BLaER1 treated with 17β-estradiol and CSF1 and Interleukin-3, amounts not matched to agents 10 nM and 100 nM (cell line): ENCODE measurements at regions not wholly inside any gene's neighbourhood (a gene's known extent, or its start where the extent isn't known, plus 50 kb on each side); places are given as distances from the start of the nearest gene placed in this dataset.
"Not testable (repeated sequence)": the region's sequence is repeated elsewhere in the genome, so short reads cannot be mapped to it uniquely, and the experiment has no call there.

Experiments
- H3K27ac ChIP-seq, 11 experiments: shearing (Covaris generic); formaldehyde crosslinking; 2 replicates each; pipeline ENCODE4 v1.8.1; 2022
- H3K27me3 ChIP-seq, 11 experiments: shearing (Covaris generic); formaldehyde crosslinking; 2 replicates each; pipeline ENCODE4 v1.8.1; 2022
- H3K36me3 ChIP-seq, 11 experiments: shearing (Covaris generic); formaldehyde crosslinking; 2 replicates each; pipeline ENCODE4 v1.8.1; 2022
- H3K4me1 ChIP-seq, 10 experiments: shearing (Covaris generic); formaldehyde crosslinking; 2 replicates each; pipeline ENCODE4 v1.8.1; 2022
- H3K4me2 ChIP-seq, 11 experiments: shearing (Covaris generic); formaldehyde crosslinking; 2 replicates each; pipeline ENCODE4 v1.8.1; 2022
- H3K4me3 ChIP-seq, 10 experiments: shearing (Covaris generic); formaldehyde crosslinking; 2 replicates each; pipeline ENCODE4 v1.8.1; 2022
- H3K9ac ChIP-seq, 11 experiments: shearing (Covaris generic); formaldehyde crosslinking; 2 replicates each; pipeline ENCODE4 v1.8.1; 2022
- H3K9me3 ChIP-seq, 11 experiments: shearing (Covaris generic); formaldehyde crosslinking; replicated peaks in 1 of 11; 2 replicates each; pipeline ENCODE4 v1.8.1; 2022
- H4K20me1 ChIP-seq, 11 experiments: shearing (Covaris generic); formaldehyde crosslinking; 2 replicates each; pipeline ENCODE4 v1.8.1; 2022
- Cebpa-rat ChIP-seq, 11 experiments: shearing (Covaris generic); IDR thresholded peaks; 2 replicates each; pipeline ENCODE4 v1.8.1; 2022

- Histone ChIP-seq H3K4me2 (no peak overlapping the region), H3K27me3 (no peaks in the 10 kb centered on the region), H3K27ac (no peak overlapping the region), H4K20me1 (no peaks in the 10 kb centered on the region), H3K9me3 (peaks cover 0 to 27% (median 17%) of the 10 kb centered on the region in 11 experiments; a peak in 18 of 22 replicates), H3K4me3 (no peak overlapping the region), H3K36me3 (no peaks in the 10 kb centered on the region), H3K9ac (no peak overlapping the region), H3K4me1 (no peaks in the 10 kb centered on the region)
- TF ChIP-seq Cebpa-rat (IDR thresholded peaks at IDR 0.05) = no peak
Observed at GRCh38 chr21:19076031-19076430, 672.4 kb upstream of the TMPRSS15 start.

GRCh38 chr21:19109694-19110093 is 706.1 kb upstream of the TMPRSS15 start:
- Histone ChIP-seq H3K9me3 (no peaks in the 10 kb centered on the region), H3K27me3 (no peaks in the 10 kb centered on the region), H3K9ac (no peak overlapping the region), H3K36me3 (no peaks in the 10 kb centered on the region), H3K4me2 (no peak overlapping the region), H3K4me1 (no peaks in the 10 kb centered on the region), H3K27ac (no peak overlapping the region), H3K4me3 (no peak overlapping the region), H4K20me1 (no peaks in the 10 kb centered on the region)
- no peak for TF ChIP-seq Cebpa-rat (IDR thresholded peaks at IDR 0.05)

- not testable (repeated sequence) for H3K4me3 ChIP-seq, H3K27me3 ChIP-seq, H4K20me1 ChIP-seq, H3K9me3 ChIP-seq, H3K4me1 ChIP-seq, H3K4me2 ChIP-seq, H3K9ac ChIP-seq, H3K36me3 ChIP-seq, H3K27ac ChIP-seq
Observed at GRCh38 chr21:19119259-19119658, 715.7 kb upstream of the TMPRSS15 start.

- 0 out of 22 replicates have a peak, but pooled peaks cover 0 to 4% (median 0%) of the 10 kb centered on the region in 11 experiments for H3K9me3 ChIP-seq
- peaks cover 0 to 5% (median 0%) of the 10 kb centered on the region in 10 experiments; a peak in 1 of 20 replicates for H3K4me1 ChIP-seq
- no peak for TF ChIP-seq Cebpa-rat (IDR thresholded peaks at IDR 0.05)
- H3K27ac ChIP-seq = no peak overlapping the region
- no peaks in the 10 kb centered on the region; a peak in 1 of 22 replicates for H4K20me1 ChIP-seq
- H3K36me3 ChIP-seq = no peaks in the 10 kb centered on the region
- H3K4me3 ChIP-seq = no peak overlapping the region
- H3K4me2 ChIP-seq = no peak overlapping the region
- no peaks in the 10 kb centered on the region for H3K27me3 ChIP-seq
- no peak overlapping the region for H3K9ac ChIP-seq
Observed at GRCh38 chr21:19120591-19120990, 717.0 kb upstream of the TMPRSS15 start.

GRCh38 chr21:19122356-19122755 is 718.8 kb upstream of the TMPRSS15 start:
- Histone ChIP-seq H3K9me3 (0 out of 22 replicates have a peak, but pooled peaks cover 0 to 4% (median 0%) of the 10 kb centered on the region in 11 experiments), H3K27ac (no peak overlapping the region), H3K9ac (no peak overlapping the region), H3K4me2 (no peak overlapping the region), H3K4me3 (no peak overlapping the region), H3K36me3 (no peaks in the 10 kb centered on the region), H3K27me3 (no peaks in the 10 kb centered on the region), H4K20me1 (no peaks in the 10 kb centered on the region; a peak in 1 of 22 replicates), H3K4me1 (peaks cover 0 to 4% (median 0%) of the 10 kb centered on the region in 10 experiments; a peak in 1 of 20 replicates)
- TF ChIP-seq Cebpa-rat (IDR thresholded peaks at IDR 0.05) = no peak

- Histone ChIP-seq H3K27ac (no peak overlapping the region), H3K36me3 (no peaks in the 10 kb centered on the region), H3K4me2 (no peak overlapping the region), H3K9ac (no peak overlapping the region), H3K27me3 (no peaks in the 10 kb centered on the region), H3K4me3 (no peak overlapping the region), H3K4me1 (no peaks in the 10 kb centered on the region), H3K9me3 (0 out of 22 replicates have a peak, but pooled peaks cover 0 to 4% (median 0%) of the 10 kb centered on the region in 11 experiments), H4K20me1 (no peaks in the 10 kb centered on the region; a peak in 1 of 22 replicates)
- no peak for TF ChIP-seq Cebpa-rat (IDR thresholded peaks at IDR 0.05)
Observed at GRCh38 chr21:19123053-19123452, 719.5 kb upstream of the TMPRSS15 start.

- Histone ChIP-seq H3K27me3 (no peaks in the 10 kb centered on the region), H4K20me1 (no peaks in the 10 kb centered on the region; a peak in 1 of 22 replicates), H3K4me2 (no peak overlapping the region), H3K27ac (no peak overlapping the region), H3K4me3 (no peak overlapping the region), H3K36me3 (no peaks in the 10 kb centered on the region), H3K9ac (no peak overlapping the region), H3K9me3 (0 out of 22 replicates have a peak, but pooled peaks cover 0 to 1% (median 0%) of the 10 kb centered on the region in 11 experiments), H3K4me1 (no peaks in the 10 kb centered on the region)
- no peak for TF ChIP-seq Cebpa-rat (IDR thresholded peaks at IDR 0.05)
Observed at GRCh38 chr21:19123525-19123924, 719.9 kb upstream of the TMPRSS15 start.

GRCh38 chr21:19124691-19125090 is 721.1 kb upstream of the TMPRSS15 start:
- Histone ChIP-seq H3K9ac (no peak overlapping the region), H3K4me3 (no peak overlapping the region), H3K9me3 (peaks cover 0 to 4% (median 0%) of the 10 kb centered on the region in 11 experiments; a peak in 5 of 22 replicates), H4K20me1 (no peaks in the 10 kb centered on the region; a peak in 1 of 22 replicates), H3K4me1 (no peaks in the 10 kb centered on the region), H3K27ac (no peak overlapping the region), H3K27me3 (no peaks in the 10 kb centered on the region), H3K36me3 (no peaks in the 10 kb centered on the region), H3K4me2 (no peak overlapping the region)
- TF ChIP-seq Cebpa-rat (IDR thresholded peaks at IDR 0.05) = no peak

GRCh38 chr21:19130379-19131028 is 726.9 kb upstream of the TMPRSS15 start:
- Histone ChIP-seq H4K20me1 (no peaks in the 10 kb centered on the region), H3K27ac (no peak overlapping the region), H3K4me3 (no peak overlapping the region), H3K9ac (no peak overlapping the region), H3K4me1 (no peaks in the 10 kb centered on the region), H3K9me3 (peaks cover 9 to 15% (median 10%) of the 10 kb centered on the region in 11 experiments), H3K36me3 (no peaks in the 10 kb centered on the region), H3K4me2 (no peak overlapping the region), H3K27me3 (no peaks in the 10 kb centered on the region)
- TF ChIP-seq Cebpa-rat (IDR thresholded peaks at IDR 0.05) = no peak

GRCh38 chr21:19141511-19141910 is 737.9 kb upstream of the TMPRSS15 start:
- no peaks in the 10 kb centered on the region for H4K20me1 ChIP-seq
- no peak overlapping the region for H3K9ac ChIP-seq
- H3K4me1 ChIP-seq = no peaks in the 10 kb centered on the region
- H3K36me3 ChIP-seq = no peaks in the 10 kb centered on the region
- no peak overlapping the region for H3K27ac ChIP-seq
- H3K4me3 ChIP-seq = no peak overlapping the region
- no peaks in the 10 kb centered on the region for H3K9me3 ChIP-seq
- no peaks in the 10 kb centered on the region for H3K27me3 ChIP-seq
- H3K4me2 ChIP-seq = no peak overlapping the region
- TF ChIP-seq Cebpa-rat (IDR thresholded peaks at IDR 0.05) = no peak
